ENCODE measurements at regions not wholly inside any gene's neighbourhood (a gene's known extent, or its start where the extent isn't known, plus 50 kb on each side); places are given as distances from the start of the nearest gene placed in this dataset.

GRCh38 chr2:220815698-220816097, 756.4 kb downstream of the EPHA4 start:
- TF ChIP-seq EZH2 (IDR thresholded peaks at IDR 0.05; ENCODE audit: insufficient read depth, poor library complexity, severe bottlenecking), result no peak
- no peak for TF ChIP-seq EZH2phosphoT487 (IDR thresholded peaks at IDR 0.05; ENCODE audit: insufficient read depth, low read depth)
